Activated CD4-positive, alpha-beta T cell treated with anti-CD3 and anti-CD28 coated beads for 48 hours (primary cell): ENCODE measurements at regions not wholly inside any gene's neighbourhood (a gene's known extent, or its start where the extent isn't known, plus 50 kb on each side); places are given as distances from the start of the nearest gene placed in this dataset.
A peak's percentile ranks its signal among the peaks of the same experiment; 100 is the strongest.

Experiments used
- DNase-seq: peaks from one replicate; pipeline ENCODE4 v3.0.0-alpha.2; 2020

GRCh38 chr9:84129529-84129928, 148.9 kb downstream of the RMI1 start:
- DNase-seq = no peak

GRCh38 chr9:84136119-84136868, 155.7 kb downstream of the RMI1 start:
- DNase-seq = no peak

- DNase-seq = no peak
These were observed 157.4 kb downstream of the RMI1 start for GRCh38 chr9:84137968-84138367.

GRCh38 chr9:84138541-84138940, 157.9 kb downstream of the RMI1 start:
- DNase-seq = no peak

- no peak for DNase-seq
These were observed 158.9 kb downstream of the RMI1 start for GRCh38 chr9:84139296-84140070.

- DNase-seq = peak; percentile 16
These were observed 160.0 kb downstream of the RMI1 start for GRCh38 chr9:84140535-84141101.

GRCh38 chr9:84141741-84142370, 161.3 kb downstream of the RMI1 start:
- DNase-seq = no peak

GRCh38 chr9:84145031-84145430, 164.4 kb downstream of the RMI1 start:
- no peak for DNase-seq

- DNase-seq = no peak
These were observed 165.2 kb downstream of the RMI1 start for GRCh38 chr9:84145780-84146179.

GRCh38 chr9:84146893-84147710, 166.5 kb downstream of the RMI1 start:
- no peak for DNase-seq

- no peak for DNase-seq
These were observed 170.6 kb downstream of the RMI1 start for GRCh38 chr9:84151236-84151635.

- no peak for DNase-seq
These were observed 171.0 kb downstream of the RMI1 start for GRCh38 chr9:84151640-84152039.

- DNase-seq = no peak
These were observed 171.6 kb downstream of the RMI1 start for GRCh38 chr9:84152204-84152603.

- DNase-seq = no peak
These were observed 173.3 kb downstream of the RMI1 start for GRCh38 chr9:84153885-84154284.

- DNase-seq = no peak
These were observed 173.7 kb downstream of the RMI1 start for GRCh38 chr9:84154320-84154719.

GRCh38 chr9:84163052-84163650, 177.4 kb downstream of the SLC28A3 start:
- no peak for DNase-seq

- DNase-seq = no peak
These were observed 173.7 kb downstream of the SLC28A3 start for GRCh38 chr9:84166891-84167290.

- no peak for DNase-seq
These were observed 171.3 kb downstream of the SLC28A3 start for GRCh38 chr9:84169240-84169639.

GRCh38 chr9:84170521-84171141, 169.9 kb downstream of the SLC28A3 start:
- DNase-seq = no peak

- DNase-seq = no peak
These were observed 166.6 kb downstream of the SLC28A3 start for GRCh38 chr9:84173961-84174360.

- no peak for DNase-seq
These were observed 166.1 kb downstream of the SLC28A3 start for GRCh38 chr9:84174486-84174885.

GRCh38 chr9:84177407-84177806, 163.2 kb downstream of the SLC28A3 start:
- no peak for DNase-seq
